NCI-H2171 (cell line): ENCODE measurements at regions not wholly inside any gene's neighbourhood (a gene's known extent, or its start where the extent isn't known, plus 50 kb on each side); places are given as distances from the start of the nearest gene placed in this dataset.
"Not testable (repeated sequence)": the region's sequence is repeated elsewhere in the genome, so short reads cannot be mapped to it uniquely, and the experiment has no call there.

ENCODE experiments used
- DNase-seq: peaks from one replicate; lab custom pipeline; 2025; lab: John Stamatoyannopoulos, UW

DNA sequence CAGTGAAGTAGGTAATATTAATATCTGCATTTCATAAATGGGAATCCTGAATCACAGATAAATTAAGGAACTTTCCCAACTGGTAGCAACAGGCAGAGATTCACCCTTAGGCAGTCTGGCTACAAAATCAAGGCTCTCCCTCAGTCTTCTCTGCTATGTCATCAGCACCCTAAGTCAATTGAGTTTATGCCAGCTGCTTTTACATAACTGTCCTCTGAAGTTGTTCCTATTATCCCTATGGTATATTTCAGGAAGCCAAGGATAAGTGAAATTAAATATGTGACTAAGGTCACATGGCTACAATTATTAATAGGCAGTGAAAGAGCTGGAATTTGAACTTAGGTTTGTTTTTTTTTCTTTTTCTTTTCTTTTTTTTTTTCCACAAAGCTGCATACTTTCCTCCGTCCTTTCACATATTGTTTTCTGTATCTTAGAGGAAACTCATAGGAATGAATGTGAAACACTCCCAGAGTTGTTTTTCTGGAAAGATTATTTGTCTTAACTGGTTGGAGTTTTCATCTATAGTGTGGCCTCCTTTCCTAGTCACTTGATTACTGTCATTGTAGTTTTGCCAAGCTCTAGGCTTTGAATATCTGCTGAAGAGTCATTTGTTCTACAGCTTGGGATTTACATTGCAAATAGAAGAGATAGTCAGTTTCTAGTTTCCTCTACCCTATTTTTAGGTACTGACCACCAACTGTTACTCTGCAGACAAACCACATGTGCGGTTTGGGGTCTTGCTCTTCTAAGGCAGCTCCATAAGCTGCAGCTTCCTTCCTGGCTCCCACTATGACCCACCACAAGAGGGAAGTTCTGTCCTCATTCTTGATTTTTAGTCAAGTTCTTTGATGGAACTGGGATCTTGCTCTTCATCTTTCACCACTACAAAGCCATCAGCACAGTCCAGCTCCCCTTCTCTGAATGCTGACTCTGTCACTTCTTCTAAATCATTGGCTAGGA, 338.0 kb upstream of the KIAA1217 start:
- DNase-seq, result no peak

DNA sequence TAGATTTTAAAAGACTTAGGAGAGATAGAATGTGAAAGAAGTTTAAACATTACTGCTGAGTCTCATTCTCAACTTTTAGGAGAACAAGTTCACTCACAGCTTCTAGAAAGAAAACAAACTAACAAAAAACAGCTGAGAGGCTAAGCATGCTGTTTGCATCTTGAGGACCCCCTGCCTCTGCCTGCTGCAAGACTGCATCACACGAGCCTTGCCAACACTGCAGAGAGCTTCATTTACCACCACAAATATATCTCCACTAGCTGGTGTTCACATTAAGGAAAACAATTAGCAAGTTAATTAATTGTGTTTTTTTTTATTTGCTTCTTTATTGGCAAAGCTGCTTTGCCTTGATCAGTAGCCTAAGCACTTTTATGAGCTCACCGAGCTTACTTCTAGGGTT, 336.6 kb upstream of the KIAA1217 start:
- DNase-seq, result no peak

DNA sequence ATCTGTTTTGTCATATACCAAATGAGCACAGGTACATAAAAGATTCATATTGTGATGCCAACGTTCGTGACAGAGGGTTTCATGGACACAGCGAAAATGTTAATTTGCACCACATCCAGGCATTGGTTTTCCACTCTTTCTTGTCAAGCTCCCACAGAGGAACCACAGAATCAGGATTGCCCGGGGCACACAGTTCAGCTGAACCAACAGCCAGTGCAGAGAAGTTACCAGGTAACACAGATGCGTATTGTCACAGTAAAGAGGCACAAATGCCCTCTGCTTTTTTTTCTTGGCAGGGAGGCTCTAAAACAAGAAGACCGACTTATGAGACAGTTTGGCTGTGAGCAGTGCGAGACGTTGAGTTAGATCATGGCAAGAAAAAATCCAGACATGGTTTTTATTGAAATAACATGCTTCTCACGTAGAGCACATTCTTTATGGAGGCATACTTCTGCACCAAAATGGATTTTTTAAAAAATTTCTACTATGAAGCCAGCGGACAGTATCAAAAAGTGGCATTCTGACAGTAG, 331.1 kb upstream of the KIAA1217 start:
- DNase-seq, result no peak

DNA sequence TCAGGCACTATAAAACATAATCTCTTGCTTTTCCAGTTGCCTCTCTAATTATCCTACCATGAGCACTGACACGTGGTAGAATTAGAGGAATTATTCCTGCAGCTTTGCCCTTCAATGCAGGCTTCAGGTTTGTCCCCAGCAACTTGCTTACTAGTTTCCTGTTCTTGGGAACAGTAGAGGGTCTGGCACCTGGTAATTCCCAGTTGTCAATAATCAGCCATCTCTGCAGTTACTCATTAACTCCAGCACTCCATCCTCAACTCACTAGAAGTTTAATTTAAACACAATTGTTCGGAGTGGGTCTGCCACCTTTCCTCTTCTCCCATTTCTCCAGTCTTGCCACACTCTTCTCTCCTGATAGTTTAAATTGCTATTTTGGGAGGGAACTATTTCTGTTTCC, 324.3 kb upstream of the KIAA1217 start:
- no peak for DNase-seq

DNA sequence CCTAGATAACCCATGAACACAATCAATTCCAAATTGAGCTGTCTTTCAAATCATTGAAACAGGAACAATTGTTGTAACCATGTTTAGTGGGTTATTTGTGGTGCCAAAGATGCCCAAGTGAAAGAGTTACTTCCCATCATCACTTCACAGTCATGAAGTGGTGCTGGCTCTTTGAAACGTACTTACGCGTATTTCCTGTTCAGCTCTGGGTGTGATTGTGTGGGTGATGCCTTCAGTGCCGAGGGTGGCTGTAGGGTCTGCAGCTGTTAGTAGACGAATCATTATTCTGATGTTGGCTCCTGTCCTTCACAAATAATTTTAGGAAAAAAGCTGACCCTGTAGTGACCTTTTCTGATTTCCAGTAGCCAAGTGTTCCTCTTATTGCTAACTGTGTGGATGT, 323.1 kb upstream of the KIAA1217 start:
- no peak for DNase-seq

DNA sequence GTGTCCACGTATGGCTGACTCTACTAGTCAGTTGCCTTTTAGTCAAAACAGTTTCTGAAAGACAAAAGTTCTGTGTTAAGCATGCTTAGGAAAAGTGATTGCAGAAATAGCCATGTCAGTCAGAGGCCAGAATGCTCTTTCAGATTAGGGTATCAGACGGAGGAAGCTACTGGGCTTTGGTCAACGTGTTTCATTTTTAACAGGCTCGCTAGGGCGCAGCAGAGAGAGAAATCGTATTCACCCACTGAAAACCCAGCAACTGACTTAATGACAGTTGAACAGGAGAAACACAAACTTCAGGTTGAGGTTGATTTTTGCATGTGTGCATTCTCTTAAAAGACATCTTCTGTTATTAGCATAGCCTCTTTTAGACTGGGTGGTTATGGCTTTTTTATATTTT, 322.6 kb upstream of the KIAA1217 start:
- no peak for DNase-seq

DNA sequence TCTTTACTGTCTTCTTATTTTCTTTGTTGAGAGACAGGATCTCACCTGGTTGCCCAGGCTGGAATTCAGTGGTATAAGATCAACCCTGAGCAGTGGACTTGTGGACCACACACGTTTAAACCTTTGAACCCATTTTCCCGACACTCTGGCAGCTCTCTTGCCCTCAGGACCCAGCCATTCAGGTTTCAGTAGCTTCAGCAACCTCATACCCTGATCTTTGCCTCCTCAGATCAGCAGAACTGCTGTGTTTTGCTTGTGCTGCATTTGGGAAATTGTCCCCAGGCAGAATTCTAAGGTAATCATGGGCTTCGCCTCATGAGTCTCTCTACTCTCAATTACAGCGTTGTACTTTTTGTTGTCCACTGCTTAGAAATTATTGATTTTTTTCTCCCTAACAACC, 317.6 kb upstream of the KIAA1217 start:
- no peak for DNase-seq

DNA sequence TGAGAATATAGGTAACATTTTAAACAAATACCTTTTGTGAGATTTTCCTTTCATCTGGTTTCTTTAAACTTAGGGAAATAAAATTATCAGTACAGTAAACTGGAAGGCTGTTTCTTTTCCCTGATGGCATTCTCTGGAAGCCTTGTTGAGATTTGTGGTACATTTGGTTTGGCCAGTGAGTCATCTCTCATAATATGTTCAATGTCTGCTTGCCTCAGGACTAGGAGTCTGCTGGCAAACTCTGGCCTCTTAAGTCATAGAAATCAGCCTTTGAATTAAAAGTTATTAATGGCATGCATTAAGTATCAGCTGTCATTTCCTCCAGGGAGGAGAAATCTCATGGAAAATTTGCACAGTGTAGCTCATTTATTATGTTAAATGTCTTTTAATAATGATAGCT, 316.6 kb upstream of the KIAA1217 start:
- no peak for DNase-seq

DNA sequence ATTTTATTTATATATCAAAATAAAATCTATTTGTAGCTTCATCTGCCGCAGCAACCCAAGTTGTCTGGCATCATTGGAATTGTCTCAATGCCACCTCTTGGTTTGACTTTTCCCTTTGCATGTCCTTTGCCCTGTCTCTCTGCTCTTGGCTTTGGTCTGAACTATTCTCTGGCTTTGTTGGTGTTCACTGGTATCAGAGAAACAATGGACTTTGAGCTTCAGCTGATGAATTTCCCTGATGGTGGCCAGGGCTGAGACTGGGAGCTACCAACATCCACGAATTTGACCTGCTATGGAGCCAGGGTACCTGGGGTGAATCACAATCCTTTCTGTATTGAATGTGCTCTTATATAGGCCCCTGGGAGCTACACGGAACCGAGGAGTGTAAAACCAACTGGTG, 311.7 kb upstream of the KIAA1217 start:
- no peak for DNase-seq

DNA sequence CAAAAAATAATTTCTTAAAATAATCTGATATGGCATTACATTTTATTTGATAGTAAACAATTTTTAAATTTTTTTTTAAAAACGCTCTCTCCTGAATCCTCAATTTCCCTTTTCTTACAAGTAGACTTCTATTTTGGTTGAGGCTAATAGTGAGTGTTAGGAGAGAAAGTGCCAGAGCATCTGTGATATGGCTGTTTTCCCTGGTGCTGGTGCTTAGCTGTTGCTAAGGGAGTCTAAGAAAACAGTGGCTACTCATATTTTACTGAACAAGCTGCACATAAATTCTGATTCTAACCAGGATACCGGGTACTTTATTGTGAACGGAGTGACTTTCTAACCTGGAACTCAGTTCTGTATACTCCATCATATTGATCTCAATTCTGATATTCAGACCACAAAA, 311.1 kb upstream of the KIAA1217 start:
- no peak for DNase-seq

DNA sequence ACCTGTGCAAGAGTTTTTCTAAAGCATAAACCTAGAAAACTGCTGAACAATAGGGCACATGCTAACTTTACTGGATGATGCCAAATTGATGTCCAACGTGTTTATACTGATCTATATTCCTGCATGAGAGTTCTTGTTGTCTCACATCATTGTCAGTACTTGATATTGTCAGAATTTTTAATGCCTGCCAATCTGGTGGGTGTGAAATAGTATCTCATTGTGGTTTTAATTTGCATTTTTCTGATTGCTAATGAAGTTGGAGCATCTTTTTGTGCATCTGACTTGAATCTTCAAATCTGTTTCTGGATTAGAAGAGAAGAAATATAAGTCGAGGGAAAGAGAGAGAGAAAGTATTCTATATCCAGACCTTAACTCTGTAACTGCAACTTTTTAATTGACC, 309.8 kb upstream of the KIAA1217 start:
- DNase-seq, result no peak

DNA sequence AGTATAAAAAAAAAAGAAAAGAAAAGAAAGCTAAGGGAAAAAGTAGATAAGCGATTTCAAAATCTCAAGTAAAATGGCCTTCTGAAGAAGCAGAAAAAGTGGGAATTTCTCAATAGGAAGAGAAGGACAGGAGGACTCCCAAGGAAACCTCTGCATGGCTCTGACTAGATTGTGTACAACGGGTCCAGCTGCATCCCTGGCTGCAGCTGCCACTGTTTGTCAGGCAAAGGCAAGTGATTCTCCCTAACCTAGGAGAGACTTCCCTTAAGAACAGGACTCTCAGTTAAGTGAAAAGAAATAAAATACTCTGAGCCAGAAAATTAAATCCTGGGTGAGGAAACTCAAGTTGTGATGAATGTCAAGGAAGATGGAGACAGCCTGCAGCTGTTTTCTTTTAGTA, 298.6 kb upstream of the KIAA1217 start:
- DNase-seq, result no peak

DNA sequence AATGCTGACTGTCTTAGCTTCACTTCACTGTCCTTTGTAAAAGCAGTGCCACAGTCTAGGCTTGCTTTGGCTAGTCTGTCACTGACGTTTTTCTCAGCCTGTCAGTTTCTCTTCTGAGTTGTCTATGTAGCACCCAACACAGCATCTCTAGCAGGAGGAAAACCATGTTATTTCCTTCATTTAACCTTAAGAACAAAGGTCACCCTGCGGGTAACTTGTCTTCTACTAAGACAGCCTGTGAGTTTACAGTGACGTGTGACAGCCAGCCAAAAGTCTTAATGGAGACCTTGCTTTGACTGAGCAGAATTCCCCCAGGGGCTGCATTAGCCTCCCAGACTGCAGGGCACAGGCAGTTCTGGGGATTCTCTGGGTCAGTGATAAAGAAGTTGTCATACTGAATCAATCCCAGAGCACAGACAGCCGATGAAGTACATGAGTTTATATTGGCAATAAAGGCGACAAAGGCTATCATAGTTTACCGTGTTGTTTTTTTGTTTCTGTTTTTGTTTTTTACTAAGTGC, 296.0 kb upstream of the KIAA1217 start:
- DNase-seq, result no peak

DNA sequence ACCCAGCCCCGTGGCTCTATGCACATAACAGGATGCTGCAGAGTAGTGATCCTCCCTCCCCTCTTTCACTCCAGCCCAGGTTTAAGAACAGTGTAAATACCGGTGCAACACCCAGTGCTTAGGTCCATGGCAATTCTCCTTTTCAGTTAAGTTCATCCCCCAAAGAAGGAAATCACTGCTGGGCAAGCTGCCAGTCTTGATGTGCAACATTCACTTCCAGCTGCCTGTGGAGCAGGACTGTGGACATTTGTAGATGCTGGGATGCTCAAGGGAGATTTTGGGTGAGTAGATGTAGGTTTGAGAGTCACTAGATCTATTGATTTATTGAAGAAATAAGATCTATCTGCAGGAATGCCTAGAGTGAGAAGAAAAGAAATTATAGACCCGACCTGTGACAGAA, 294.3 kb upstream of the KIAA1217 start:
- no peak for DNase-seq

DNA sequence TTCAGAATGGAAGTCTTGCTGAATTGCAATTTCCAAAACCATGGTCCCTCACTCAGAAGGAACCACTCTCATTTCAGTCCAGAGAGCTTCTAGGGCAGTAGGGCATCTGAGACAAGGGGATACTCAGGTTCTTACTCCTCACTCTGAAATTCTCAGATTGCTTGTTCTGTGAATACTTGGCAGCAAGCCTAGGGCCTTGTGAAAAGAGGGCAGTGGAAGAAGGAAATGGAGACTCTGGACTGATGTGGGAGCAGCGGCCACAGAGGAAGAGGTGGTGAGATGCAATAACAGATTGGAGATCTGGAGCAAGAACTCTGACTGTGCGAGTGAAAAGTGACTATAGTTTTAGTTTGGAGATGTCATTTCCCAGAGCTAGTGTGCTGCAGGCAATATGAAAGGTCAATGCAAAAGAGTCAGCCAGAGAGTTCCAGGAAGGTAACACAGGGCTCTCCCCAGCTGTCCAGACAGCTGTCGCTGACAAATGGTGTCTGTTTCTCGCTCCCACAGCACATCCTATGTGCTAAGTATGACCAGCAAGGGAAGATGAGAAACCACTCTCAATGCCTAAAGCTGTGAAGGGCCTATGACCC, 291.6 kb upstream of the KIAA1217 start:
- peak; percentile 18 for DNase-seq

DNA sequence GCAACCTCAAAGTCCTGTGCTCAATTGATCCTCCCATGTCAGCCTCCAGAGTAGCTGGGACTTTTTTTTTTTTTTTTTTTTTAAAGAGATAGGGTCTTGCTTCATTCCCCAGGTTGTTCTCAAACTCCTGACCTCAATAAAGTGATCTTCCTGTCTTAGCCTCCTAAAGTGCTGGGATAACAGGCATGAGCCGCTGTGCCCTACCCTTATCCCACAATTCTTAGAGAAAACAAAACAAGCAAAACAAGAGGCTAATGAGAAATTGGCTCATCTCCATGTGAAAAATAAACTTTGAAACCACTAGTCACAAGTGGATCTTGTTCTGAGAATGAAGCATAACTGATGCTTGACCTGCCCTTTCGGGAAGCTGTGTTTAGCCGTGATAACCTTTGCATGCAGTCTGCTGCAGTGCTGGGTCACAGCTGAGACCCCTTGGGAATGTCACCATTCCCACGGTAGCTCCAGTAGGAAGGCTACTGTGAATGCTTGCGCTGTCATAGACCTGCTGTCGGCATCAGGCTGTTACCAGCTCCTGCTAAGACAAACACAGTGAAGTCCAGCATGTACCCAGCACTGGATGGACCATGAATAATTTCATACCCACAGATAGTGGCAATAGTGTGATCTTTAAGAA, 290.7 kb upstream of the KIAA1217 start:
- DNase-seq, result no peak

DNA sequence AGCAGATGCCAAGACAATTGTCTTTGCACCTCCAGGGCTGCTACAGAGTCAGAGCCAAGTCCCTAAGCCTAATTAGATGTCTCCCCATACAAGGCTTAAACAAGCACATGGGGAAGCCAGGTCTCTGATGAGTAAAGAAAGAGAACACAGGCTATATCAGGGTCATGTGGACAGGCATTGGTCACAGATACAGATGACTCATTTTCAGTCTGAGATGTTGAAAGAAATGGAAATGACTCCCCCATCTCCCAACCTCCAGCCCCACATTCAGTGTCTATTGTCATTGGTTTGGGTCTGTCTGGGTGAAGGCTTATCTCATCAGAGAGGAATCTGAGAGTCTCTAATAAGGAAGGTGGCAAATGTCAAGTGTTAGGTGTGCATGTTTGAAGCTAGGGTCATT, 290.1 kb upstream of the KIAA1217 start:
- DNase-seq, result no peak

DNA sequence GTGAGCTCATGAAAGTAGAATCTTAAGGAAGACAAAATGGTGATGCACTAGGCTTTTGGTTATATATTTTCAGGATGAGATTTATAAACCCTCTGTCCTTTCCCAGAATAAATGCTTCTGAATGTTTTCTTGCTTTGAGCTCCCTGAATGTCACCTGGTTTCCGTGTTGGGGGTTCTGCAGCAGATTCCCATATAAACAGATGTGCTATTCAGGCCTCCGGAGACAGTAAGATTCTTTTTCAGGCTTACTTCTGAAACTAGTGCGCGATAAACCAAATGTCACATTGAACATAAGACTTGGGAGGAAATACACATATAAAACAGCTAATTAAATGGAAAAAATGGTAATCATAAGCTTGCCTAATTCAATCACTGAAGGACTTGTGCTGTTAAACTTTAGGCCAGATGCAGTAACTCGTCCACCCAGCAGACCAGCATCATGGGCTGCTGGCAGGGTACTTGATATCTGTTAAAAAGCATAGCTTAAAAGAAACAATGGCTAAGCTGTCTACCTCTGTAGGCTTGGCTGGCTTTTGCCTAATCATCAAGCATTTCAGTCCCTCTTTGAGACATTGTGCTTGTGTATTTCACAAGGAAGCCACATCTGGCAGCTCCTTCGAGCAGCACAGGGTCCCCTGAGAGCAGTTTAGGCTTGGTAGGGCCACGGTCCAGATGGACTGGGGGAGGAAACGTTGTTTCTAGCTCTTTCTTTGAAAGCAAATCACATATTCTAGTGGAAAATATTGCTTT, 281.2 kb upstream of the KIAA1217 start:
- DNase-seq, result peak; percentile 50

DNA sequence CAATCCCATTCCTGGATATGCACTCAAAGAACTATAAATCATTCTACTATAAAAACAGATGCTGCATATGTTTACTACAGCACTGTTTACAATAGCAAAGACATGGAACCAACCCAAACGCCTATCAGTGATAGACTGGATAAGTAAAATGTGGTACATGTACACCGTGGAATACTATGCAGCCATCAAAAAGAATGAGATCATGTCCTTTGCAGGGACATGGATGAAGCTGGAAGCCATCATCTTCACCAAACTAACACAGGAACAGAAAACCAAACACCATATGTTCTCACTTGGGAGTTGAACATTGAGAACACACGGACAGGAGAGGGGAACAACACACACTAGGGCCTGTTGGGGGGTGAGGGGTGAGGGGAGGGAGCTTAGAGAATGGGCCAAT, 274.9 kb upstream of the KIAA1217 start:
- not testable (repeated sequence) for DNase-seq

DNA sequence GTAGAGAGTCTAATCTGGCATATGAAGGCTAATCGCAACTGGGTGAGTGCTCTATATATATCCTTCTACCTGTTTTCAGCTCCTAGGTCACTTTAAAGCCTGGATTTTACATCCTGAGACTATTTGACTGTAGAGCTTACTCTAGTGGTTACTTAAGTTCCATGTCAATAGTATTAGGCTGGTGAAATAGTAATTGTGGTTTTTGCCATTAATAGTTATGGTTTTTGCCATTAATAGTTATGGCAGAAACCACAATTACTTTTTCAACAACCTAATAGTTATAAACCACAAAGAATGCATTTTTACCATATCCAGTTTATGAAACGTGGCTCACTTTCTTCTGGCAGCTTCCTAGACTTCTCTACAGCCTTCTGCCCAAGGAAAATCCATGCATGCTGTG, 263.1 kb upstream of the KIAA1217 start:
- DNase-seq, result no peak

DNA sequence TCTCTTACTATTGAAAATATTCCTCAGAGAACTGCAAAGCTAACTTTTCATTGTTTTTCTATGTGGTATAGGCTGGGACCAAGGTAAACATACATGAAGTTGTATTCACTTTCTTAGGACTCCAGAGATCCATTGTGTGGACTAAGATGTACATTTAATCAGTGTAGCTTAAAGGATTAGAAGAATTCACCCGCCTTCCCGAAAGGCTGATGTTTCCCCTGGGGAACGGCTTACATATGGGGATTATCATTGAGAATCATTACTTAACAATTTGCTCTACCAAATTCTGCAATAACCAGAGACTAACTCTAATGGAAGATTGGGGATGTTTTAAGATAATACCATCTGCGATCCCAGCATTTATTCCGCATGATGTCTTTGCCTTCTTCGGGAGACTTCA, 257.1 kb upstream of the KIAA1217 start:
- DNase-seq, result no peak
